CD4-positive, alpha-beta T cell (primary cell): ENCODE measurements at regions not wholly inside any gene's neighbourhood (a gene's known extent, or its start where the extent isn't known, plus 50 kb on each side); places are given as distances from the start of the nearest gene placed in this dataset.

Experiments used
- ATAC-seq: fragments of 200-7000 bp; cut with Tn5 transposase; one replicate; pipeline ENCODE4 v1.10.0; 2022; ENCODE audit warnings: mild to moderate bottlenecking; ENCODE audit not compliant: poor library complexity
- CTCF ChIA-PET: fragments of 350-600 bp; sonication (Branson Sonifier 250); formaldehyde crosslinking; loops from one replicate; lab custom pipeline; 2021; ENCODE audit warnings: antibody characterized with exemption, inconsistent platforms; lab: Charles Lee
- POLR2A ChIA-PET: fragments of 350-600 bp; sonication (Branson Sonifier 250); formaldehyde crosslinking; loops from one replicate; lab custom pipeline; 2021; ENCODE audit warnings: antibody characterized with exemption, inconsistent platforms; lab: Charles Lee
- DNase-seq, 14 experiments: peaks; one replicate each; pipeline ENCODE4 v3.0.0-alpha.2; 2013 to 2020; ENCODE audit warnings: mixed read lengths in 2 of 14
- H3K27ac ChIP-seq, 2 donors: one replicate each; pipeline versions ENCODE4 v1.5.1 to v1.7.0; 2013; ENCODE audit warnings: low read length in 2 of 2, low read depth in 1 of 2, mild to moderate bottlenecking in 1 of 2
- H3K27me3 ChIP-seq, 2 experiments: 1 replicate in 1 of 2; 2 replicates in 1 of 2; pipeline versions ENCODE4 v1.6.1 to v1.7.0; 2013; ENCODE audit warnings: low read length in 2 of 2, control low read depth in 1 of 2, mild to moderate bottlenecking in 1 of 2, moderate library complexity in 1 of 2; ENCODE audit not compliant: insufficient read depth in 2 of 2, control insufficient read depth in 1 of 2
- H3K36me3 ChIP-seq: one replicate; pipeline ENCODE4 v1.6.1; 2013; ENCODE audit warnings: low read length, control low read depth; ENCODE audit not compliant: insufficient read depth
- H3K4me1 ChIP-seq: one replicate; pipeline ENCODE4 v1.6.1; 2013; ENCODE audit warnings: low read length, control low read depth; ENCODE audit not compliant: insufficient read depth
- H3K4me3 ChIP-seq: one replicate; pipeline ENCODE4 v1.5.1; 2013; ENCODE audit warnings: mild to moderate bottlenecking, low read length, moderate library complexity
- H3K9me3 ChIP-seq, 2 experiments: 1 replicate in 1 of 2; 2 replicates in 1 of 2; pipeline versions ENCODE4 v1.6.1 to v1.7.0; 2013; ENCODE audit warnings: low read length in 2 of 2, mild to moderate bottlenecking in 2 of 2, control low read depth in 1 of 2, moderate library complexity in 1 of 2; ENCODE audit not compliant: control insufficient read depth in 1 of 2, insufficient read depth in 1 of 2
- H3K27ac Mint-ChIP-seq: one replicate; pipeline ENCODE4 v1.8.0; 2020; ENCODE audit warnings: mixed read lengths
- H3K27me3 Mint-ChIP-seq: one replicate; pipeline ENCODE4 v1.8.0; 2021; ENCODE audit warnings: mixed read lengths
- H3K36me3 Mint-ChIP-seq: one replicate; pipeline ENCODE4 v1.8.0; 2021; ENCODE audit warnings: low read depth, mixed read lengths
- H3K4me1 Mint-ChIP-seq: one replicate; pipeline ENCODE4 v1.8.0; 2021; ENCODE audit warnings: low read depth, mixed read lengths
- H3K4me3 Mint-ChIP-seq: one replicate; pipeline ENCODE4 v1.8.0; 2020; ENCODE audit warnings: mild to moderate bottlenecking, mixed read lengths
- H3K9me3 Mint-ChIP-seq: one replicate; pipeline ENCODE4 v1.8.0; 2020; ENCODE audit warnings: mixed read lengths
- CTCF ChIP-seq: fragments of 200-600 bp; IDR thresholded peaks from one replicate; pipeline ENCODE4 v1.8.0; 2022; ENCODE audit warnings: antibody characterized with exemption, mild to moderate bottlenecking
- intact Hi-C, 2 experiments: fragments of 100-400 bp; cut with DNase I in 1 of 2; cut with micrococcal nuclease in 1 of 2; formaldehyde crosslinking; loops; one replicate each; pipeline versions ENCODE4 v1.15.1 to v1.9.0; 2023 to 2025; cut with DNase I, micrococcal nuclease

DNA sequence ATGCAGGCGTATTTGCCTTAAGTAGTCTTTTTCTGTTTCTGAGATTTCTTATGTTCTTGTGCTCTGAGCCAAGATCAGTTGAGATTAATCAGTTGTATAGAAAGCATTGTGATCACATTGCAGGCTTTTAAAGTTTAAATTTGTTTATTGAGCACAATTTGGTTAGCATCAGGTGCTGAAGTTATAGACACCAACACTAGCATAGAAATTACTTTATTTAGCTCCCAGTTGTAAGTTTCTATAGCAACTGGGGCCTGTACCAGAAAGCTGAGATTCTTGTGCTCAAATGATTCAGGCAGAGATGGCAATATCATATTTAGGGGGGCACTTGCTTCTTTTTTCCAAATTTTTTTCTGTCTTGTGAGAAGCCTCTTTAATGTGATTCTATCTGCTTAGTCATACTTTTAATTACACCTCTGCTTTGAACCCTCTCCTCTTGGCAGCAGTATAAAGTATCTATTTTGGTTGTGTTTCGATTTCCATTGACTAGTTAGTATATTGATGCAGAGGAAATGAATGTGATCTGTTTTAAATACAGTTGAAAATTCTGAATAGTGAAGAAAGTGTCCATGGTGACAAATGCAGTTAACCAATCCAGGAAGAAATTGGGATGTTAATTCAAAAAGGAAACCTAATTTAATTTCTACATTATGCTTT is 241.7 kb upstream of the GBE1 start:
- no peak for TF ChIP-seq CTCF
- H3K27ac Mint-ChIP-seq: no peak overlapping the region
- intact Hi-C loops: no loop called here
- ChIA-PET POLR2A (no interaction called here), CTCF (no interaction called here)
- H3K4me3 Mint-ChIP-seq: no peak overlapping the region
- no peaks in the 10 kb centered on the region for H3K27me3 ChIP-seq
- ATAC-seq (no peak), DNase-seq (no peak)
- H3K4me3 ChIP-seq: no peak overlapping the region
- H3K4me1 Mint-ChIP-seq: no peaks in the 10 kb centered on the region
- H3K36me3 ChIP-seq: no peaks in the 10 kb centered on the region
- H3K4me1 ChIP-seq: no peaks in the 10 kb centered on the region
- H3K9me3 ChIP-seq: peaks cover 0 to 2% of the 10 kb centered on the region in 2 experiments
- H3K36me3 Mint-ChIP-seq: no peaks in the 10 kb centered on the region
- H3K27me3 Mint-ChIP-seq: no peaks in the 10 kb centered on the region
- H3K27ac ChIP-seq: no peak overlapping the region
- peaks cover 1% of the 10 kb centered on the region for H3K9me3 Mint-ChIP-seq

GRCh38 chr3:82002491-82002890 is 241.0 kb upstream of the GBE1 start:
- Mint-ChIP-seq H3K27ac (no peak overlapping the region), H3K9me3 (peaks cover 1% of the 10 kb centered on the region), H3K4me1 (no peaks in the 10 kb centered on the region), H3K36me3 (no peaks in the 10 kb centered on the region), H3K27me3 (no peaks in the 10 kb centered on the region), H3K4me3 (no peak overlapping the region)
- H3K27me3 ChIP-seq: no peaks in the 10 kb centered on the region
- H3K9me3 ChIP-seq: no peaks in the 10 kb centered on the region
- ATAC-seq (no peak), DNase-seq (no peak)
- ChIA-PET POLR2A (no interaction called here), CTCF (no interaction called here)
- H3K4me3 ChIP-seq: no peak overlapping the region
- no peak overlapping the region for H3K27ac ChIP-seq
- no peak for TF ChIP-seq CTCF
- intact Hi-C loops: no loop called here
- H3K4me1 ChIP-seq: no peaks in the 10 kb centered on the region
- no peaks in the 10 kb centered on the region for H3K36me3 ChIP-seq

DNA sequence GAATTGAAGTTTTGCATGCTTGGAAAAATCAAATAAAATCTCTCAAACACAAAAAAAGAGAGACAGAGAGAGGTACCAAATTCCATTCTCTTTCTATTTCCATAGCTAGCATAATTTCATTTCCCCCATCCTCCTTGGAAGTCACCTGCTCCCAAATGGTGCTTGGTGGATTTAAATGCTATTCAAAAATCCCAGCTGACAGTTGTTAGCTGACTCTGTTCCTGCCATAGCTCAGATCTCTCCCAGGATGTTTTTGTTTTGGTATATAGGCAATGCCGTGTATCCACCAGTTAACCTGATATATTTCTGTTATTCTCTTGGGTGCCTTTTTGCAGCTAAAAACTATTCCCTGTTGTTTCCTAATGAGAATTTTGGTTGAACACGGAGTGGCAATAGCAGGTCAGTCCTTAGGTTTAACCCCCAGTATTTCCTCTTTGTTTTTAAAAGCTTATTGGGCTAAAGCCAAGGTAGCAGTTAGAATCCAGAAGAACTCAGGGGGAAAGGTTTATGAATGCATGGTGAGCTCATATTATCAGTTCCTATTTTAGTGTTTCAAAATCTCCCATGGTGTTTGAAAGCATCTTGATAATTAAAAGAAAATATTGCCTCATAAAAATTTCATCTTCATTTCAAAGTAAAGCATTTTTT is 240.0 kb upstream of the GBE1 start:
- TF ChIP-seq CTCF: no peak
- H3K9me3 Mint-ChIP-seq: peaks cover 1% of the 10 kb centered on the region

More for the DNA sequence above, 240.0 kb upstream of the GBE1 start:
- no peaks in the 10 kb centered on the region for H3K27me3 Mint-ChIP-seq
- Histone ChIP-seq H3K27ac (no peak overlapping the region), H3K9me3 (no peaks in the 10 kb centered on the region), H3K36me3 (no peaks in the 10 kb centered on the region), H3K4me3 (no peak overlapping the region), H3K4me1 (no peaks in the 10 kb centered on the region), H3K27me3 (no peaks in the 10 kb centered on the region)
- POLR2A ChIA-PET: no interaction called here
- intact Hi-C loops: no loop called here
- no peaks in the 10 kb centered on the region for H3K4me1 Mint-ChIP-seq
- CTCF ChIA-PET: interaction anchor here (0.5 kb wide), 1 partner anchor 273 kb away, joined by 3 read pairs; no protein-coding TSS in a partner anchor
- H3K27ac Mint-ChIP-seq: no peak overlapping the region
- DNase-seq (no peak), ATAC-seq (no peak)
- H3K4me3 Mint-ChIP-seq: no peak overlapping the region
- no peaks in the 10 kb centered on the region for H3K36me3 Mint-ChIP-seq
